ENCODE measurements at regions not wholly inside any gene's neighbourhood (a gene's known extent, or its start where the extent isn't known, plus 50 kb on each side); places are given as distances from the start of the nearest gene placed in this dataset.

- DNase-seq (ENCODE audit: low spot score), result no peak
- TF ChIP-seq CTCF (IDR thresholded peaks at IDR 0.05; ENCODE audit: borderline replicate concordance, control extremely low read depth, extremely low read depth, insufficient read depth, missing control alignments), result no peak
- in situ Hi-C loops (cut with MboI; ENCODE audit: low sequenced_read_pairs, unreplicated experiment), result no loop called here
Measured at GRCh38 chr17:31588034-31588433, 196.6 kb downstream of the RAB11FIP4 start.
